ENCODE measurements at regions not wholly inside any gene's neighbourhood (a gene's known extent, or its start where the extent isn't known, plus 50 kb on each side); places are given as distances from the start of the nearest gene placed in this dataset.

DNA sequence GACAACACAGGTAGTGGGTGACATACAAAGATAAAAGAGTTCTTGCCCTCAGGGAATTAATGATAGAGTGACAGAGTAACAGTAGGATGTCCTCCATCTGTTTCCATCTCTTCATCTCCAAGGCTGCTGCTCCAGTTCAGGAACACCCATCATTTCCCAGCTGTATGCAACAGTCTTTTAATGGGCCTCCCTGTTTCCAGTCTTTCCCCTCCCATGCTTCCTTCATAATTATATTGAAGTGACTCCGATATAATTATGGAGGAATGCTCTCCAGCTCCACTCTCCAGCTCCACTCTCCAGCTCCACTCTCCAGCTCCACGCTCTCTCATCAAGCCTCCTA is 65.3 kb upstream of the MSN start:
- intact Hi-C loops (cut with DNase I; ENCODE audit: low total_unique reads), result no loop called here
- peak overlapping the region; percentile 66 to 85 for H3K27ac ChIP-seq
- H3K9me3 ChIP-seq, result no peaks in the 10 kb centered on the region
- DNase-seq, result no peak
- no peak for TF ChIP-seq POLR2A (IDR thresholded peaks at IDR 0.05)
- TF ChIP-seq, protein P1, sequence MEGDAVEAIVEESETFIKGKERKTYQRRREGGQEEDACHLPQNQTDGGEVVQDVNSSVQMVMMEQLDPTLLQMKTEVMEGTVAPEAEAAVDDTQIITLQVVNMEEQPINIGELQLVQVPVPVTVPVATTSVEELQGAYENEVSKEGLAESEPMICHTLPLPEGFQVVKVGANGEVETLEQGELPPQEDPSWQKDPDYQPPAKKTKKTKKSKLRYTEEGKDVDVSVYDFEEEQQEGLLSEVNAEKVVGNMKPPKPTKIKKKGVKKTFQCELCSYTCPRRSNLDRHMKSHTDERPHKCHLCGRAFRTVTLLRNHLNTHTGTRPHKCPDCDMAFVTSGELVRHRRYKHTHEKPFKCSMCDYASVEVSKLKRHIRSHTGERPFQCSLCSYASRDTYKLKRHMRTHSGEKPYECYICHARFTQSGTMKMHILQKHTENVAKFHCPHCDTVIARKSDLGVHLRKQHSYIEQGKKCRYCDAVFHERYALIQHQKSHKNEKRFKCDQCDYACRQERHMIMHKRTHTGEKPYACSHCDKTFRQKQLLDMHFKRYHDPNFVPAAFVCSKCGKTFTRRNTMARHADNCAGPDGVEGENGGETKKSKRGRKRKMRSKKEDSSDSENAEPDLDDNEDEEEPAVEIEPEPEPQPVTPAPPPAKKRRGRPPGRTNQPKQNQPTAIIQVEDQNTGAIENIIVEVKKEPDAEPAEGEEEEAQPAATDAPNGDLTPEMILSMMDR (IDR thresholded peaks at IDR 0.05), result no peak
- H3K36me3 ChIP-seq, result no peaks in the 10 kb centered on the region
- no peaks in the 10 kb centered on the region for H3K4me1 ChIP-seq
- no peak overlapping the region for H3K4me3 ChIP-seq
- H3K27me3 ChIP-seq, result no peaks in the 10 kb centered on the region

DNA sequence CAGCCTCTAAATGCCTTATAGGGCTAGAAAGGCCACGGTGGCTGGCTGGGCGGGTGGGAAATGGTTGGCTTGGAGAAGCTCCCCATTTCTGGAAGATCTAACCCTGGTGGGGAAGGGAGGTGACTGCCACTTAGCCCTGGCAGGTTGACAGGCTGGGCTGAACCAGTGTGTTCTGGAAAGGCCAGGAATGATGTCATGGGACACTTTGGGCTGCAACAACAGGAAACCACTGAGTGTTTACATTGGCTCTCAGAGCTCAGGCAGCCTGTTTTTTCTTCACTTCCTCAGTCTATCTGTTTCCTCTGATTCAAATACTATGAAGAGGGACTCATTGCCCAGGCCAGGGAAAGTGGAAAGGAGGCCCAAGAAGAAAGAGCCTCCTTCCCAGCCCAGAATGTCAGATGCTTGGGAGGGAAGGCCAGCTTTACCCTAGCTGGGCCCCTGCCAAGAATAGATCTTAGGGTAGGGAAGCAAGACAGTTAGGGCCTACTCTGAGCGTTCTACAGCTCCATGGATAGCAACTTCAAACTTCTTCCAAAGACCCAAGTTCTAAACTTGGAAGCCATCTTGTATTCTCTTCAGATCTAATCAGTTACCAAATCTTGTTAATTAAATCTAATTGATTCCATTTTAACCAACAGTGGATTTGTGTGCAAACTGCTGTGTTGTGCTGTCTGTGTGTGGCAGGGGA is 65.8 kb upstream of the MSN start:
- Histone ChIP-seq H3K4me3 (no peak overlapping the region), H3K27ac (peak overlapping the region; percentile 66 to 85), H3K27me3 (no peaks in the 10 kb centered on the region), H3K36me3 (no peaks in the 10 kb centered on the region), H3K9me3 (no peaks in the 10 kb centered on the region), H3K4me1 (no peaks in the 10 kb centered on the region)
- TF ChIP-seq, protein P1 (IDR thresholded peaks at IDR 0.05), result peak in 1 of 4 experiments; percentile 29
- peak in 1 of 2 donors; percentile 10 for TF ChIP-seq POLR2A (IDR thresholded peaks at IDR 0.05)
- DNase-seq, result peak; percentile 64 to 76
- intact Hi-C loops (cut with DNase I; ENCODE audit: low total_unique reads), result no loop called here

DNA sequence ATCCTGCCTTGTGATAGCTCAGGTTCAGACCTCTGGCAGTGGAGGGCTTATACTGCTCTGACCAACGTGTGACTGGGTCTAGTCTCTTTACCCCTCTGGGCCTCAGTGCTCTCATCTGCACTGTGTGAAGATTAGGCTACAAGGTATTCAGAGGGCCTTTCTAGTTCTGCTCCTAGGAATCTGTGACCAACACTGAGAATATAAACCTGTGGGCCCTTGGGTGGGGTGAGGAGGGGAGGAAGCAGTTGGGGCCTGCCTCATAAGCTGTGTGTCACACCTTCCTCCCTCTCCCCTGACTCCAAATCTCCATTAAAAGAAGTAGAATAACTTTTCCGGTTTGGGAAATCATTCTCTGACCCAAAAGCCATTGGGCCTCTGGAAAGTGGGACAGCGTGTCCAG is 66.3 kb upstream of the MSN start:
- no peak for DNase-seq
- peak overlapping the region; percentile 66 to 85 for H3K27ac ChIP-seq
- no peaks in the 10 kb centered on the region for H3K9me3 ChIP-seq
- TF ChIP-seq POLR2A (IDR thresholded peaks at IDR 0.05), result no peak
- TF ChIP-seq, protein P1 (IDR thresholded peaks at IDR 0.05), result no peak
- no peaks in the 10 kb centered on the region for H3K36me3 ChIP-seq
- no peak overlapping the region for H3K4me3 ChIP-seq
- no peaks in the 10 kb centered on the region for H3K27me3 ChIP-seq
- intact Hi-C loops (cut with DNase I; ENCODE audit: low total_unique reads), result no loop called here
- H3K4me1 ChIP-seq, result no peaks in the 10 kb centered on the region

DNA sequence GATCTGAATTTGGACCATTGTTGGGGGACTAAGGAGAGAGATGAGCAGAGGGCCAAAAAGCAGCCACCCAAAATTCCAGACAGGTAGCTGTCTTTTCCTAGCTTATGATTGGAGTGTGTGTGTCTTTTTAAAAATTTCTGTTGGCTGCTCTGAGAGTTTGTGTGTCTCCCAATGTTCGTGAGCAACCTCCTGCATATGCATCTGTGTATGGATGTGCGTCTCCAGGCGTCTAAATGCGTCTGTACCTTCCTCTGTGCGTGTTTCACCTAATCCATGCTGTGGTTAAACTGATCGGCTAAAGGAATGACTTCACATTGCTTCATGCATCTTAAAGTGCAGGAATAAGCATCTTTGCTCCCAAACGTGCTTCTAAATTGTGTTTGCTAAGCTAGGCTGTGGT is 65.5 kb upstream of the LAS1L start:
- Histone ChIP-seq H3K27me3 (no peaks in the 10 kb centered on the region), H3K36me3 (no peaks in the 10 kb centered on the region), H3K9me3 (no peaks in the 10 kb centered on the region), H3K27ac (peak overlapping the region in 1 of 2 donors; percentile 85), H3K4me3 (no peak overlapping the region), H3K4me1 (no peaks in the 10 kb centered on the region)
- no peak for TF ChIP-seq POLR2A (IDR thresholded peaks at IDR 0.05)
- TF ChIP-seq, protein P1 (IDR thresholded peaks at IDR 0.05), result no peak
- intact Hi-C loops (cut with DNase I; ENCODE audit: low total_unique reads), result no loop called here
- no peak for DNase-seq

DNA sequence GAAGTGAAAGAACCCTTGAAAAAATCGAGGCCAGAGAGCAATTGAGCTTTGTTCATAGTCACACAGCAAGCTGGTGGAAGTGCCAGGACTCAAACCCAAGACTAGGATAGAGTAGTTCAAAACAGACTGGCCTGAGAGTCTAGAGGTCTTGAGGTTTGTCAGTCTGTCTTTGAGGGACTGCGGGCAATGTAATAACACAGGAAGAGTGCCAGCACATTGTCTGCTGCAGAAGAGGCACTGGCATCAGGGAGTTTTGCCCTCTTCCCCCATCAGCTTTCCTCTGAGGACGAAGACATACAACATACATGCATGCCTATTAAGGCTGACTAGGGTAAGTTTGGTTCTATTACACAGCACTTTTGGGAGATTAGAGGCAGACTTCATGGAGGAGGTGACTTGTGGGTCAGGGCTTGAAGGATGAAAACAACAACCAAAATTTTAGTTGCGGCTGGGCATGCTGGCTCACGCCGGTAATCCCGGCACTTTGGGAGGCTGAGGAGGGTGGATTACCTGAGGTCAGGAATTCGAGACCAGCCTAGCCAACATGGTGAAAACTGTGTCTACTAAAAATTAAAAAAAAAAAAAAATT is 64.1 kb upstream of the LAS1L start:
- TF ChIP-seq POLR2A (IDR thresholded peaks at IDR 0.05), result no peak
- TF ChIP-seq, protein P1 (IDR thresholded peaks at IDR 0.05), result no peak
- Histone ChIP-seq H3K4me1 (no peaks in the 10 kb centered on the region), H3K27ac (no peak overlapping the region), H3K4me3 (no peak overlapping the region), H3K9me3 (no peaks in the 10 kb centered on the region), H3K36me3 (no peaks in the 10 kb centered on the region), H3K27me3 (no peaks in the 10 kb centered on the region)
- DNase-seq, result no peak
- intact Hi-C loops (cut with DNase I; ENCODE audit: low total_unique reads), result no loop called here

Measured in uterus (tissue), 3 donors.